ENCODE measurements at regions not wholly inside any gene's neighbourhood (a gene's known extent, or its start where the extent isn't known, plus 50 kb on each side); places are given as distances from the start of the nearest gene placed in this dataset.
"Not testable (repeated sequence)": the region's sequence is repeated elsewhere in the genome, so short reads cannot be mapped to it uniquely, and the experiment has no call there.

- 0 out of 2 replicates have a peak, but pooled peaks have one; percentile 14 for TF ChIP-seq MAX (IDR thresholded peaks at IDR 0.05)
- TF ChIP-seq ZNF225 (CRISPR knock-in tag; IDR thresholded peaks at IDR 0.05) = no peak
- TF ChIP-seq MZF1 (CRISPR knock-in tag; IDR thresholded peaks at IDR 0.05; ENCODE audit: borderline replicate concordance) = no peak
- no peak for TF ChIP-seq ZNF839 (CRISPR knock-in tag; IDR thresholded peaks at IDR 0.05; ENCODE audit: borderline replicate concordance)
- TF ChIP-seq USF2 (IDR thresholded peaks at IDR 0.05; ENCODE audit: low read depth, low read length) = 0 out of 2 replicates have a peak, but pooled peaks have one; percentile 27
- no peak for TF ChIP-seq USF2 (CRISPR knock-in tag; IDR thresholded peaks at IDR 0.05; ENCODE audit: borderline replicate concordance)
- TF ChIP-seq HMG20B (CRISPR knock-in tag; conservative IDR thresholded peaks at IDR 0.05) = no peak
- TF ChIP-seq ATF4 (CRISPR knock-in tag; IDR thresholded peaks at IDR 0.05) = peak in 1 of 2 experiments; percentile 45; a peak in 1 of 4 replicates
- no peak for TF ChIP-seq ZBTB7A (CRISPR knock-in tag; IDR thresholded peaks at IDR 0.05)
- TF ChIP-seq ZSCAN31 (CRISPR knock-in tag; IDR thresholded peaks at IDR 0.05; ENCODE audit: low read depth) = no peak
Observed at GRCh38 chr2:128603411-128603924, 284.8 kb upstream of the HS6ST1 start (continued).

GRCh38 chr2:128604045-128604444 lies 285.4 kb upstream of the HS6ST1 start:
- intact Hi-C loops (cut with micrococcal nuclease; ENCODE audit: unreplicated experiment) (no loop called here), in situ Hi-C loops (cut with HindIII; ENCODE audit: extremely low pct_ligation_motif_present, low pct_unique_long_range_greater_than_20kb) (no loop called here)
- Histone ChIP-seq H3K9me3 (ENCODE audit: low read length) (no peaks in the 10 kb centered on the region), H3K9ac (ENCODE audit: insufficient read depth, low read depth, low read length) (no peak overlapping the region), H3K4me2 (ENCODE audit: low read depth, low read length) (no peak overlapping the region), H3K27ac (ENCODE audit: extremely low read length, insufficient read depth, low read length) (no peak overlapping the region), H3K27me3 (ENCODE audit: control insufficient read depth in 1 of 2, insufficient read depth in 2 of 2, low read length in 2 of 2) (peaks cover 5 to 36% of the 10 kb centered on the region in 2 experiments), H3K36me3 (replicated peaks in 1 of 2; ENCODE audit: control insufficient read depth in 1 of 2, insufficient read depth in 2 of 2, low read length in 2 of 2) (no peaks in the 10 kb centered on the region), H3K4me3 (replicated peaks in 1 of 3; ENCODE audit: insufficient read depth in 1 of 3, low read depth in 2 of 3, low read length in 3 of 3) (no peak overlapping the region), H3K4me1 (ENCODE audit: insufficient read depth, low read length) (no peaks in the 10 kb centered on the region), H4K20me1 (ENCODE audit: insufficient read depth, low read length) (no peaks in the 10 kb centered on the region), H3K79me2 (ENCODE audit: insufficient read depth, low read length) (no peaks in the 10 kb centered on the region), H2AFZ (ENCODE audit: low read length) (no peak overlapping the region)
- ChIA-PET POLR2A (no interaction called here), CTCF (ENCODE audit: low intra/inter-chr PET ratio, low total read pairs) (no interaction called here)
- TF ChIP-seq ZNF598 (CRISPR knock-in tag; IDR thresholded peaks at IDR 0.05; ENCODE audit: borderline replicate concordance) = no peak
- TF ChIP-seq ARNT2 (CRISPR knock-in tag; IDR thresholded peaks at IDR 0.05; ENCODE audit: low read depth) = no peak
- no peak for TF ChIP-seq TMF1 (CRISPR knock-in tag; IDR thresholded peaks at IDR 0.05; ENCODE audit: low read depth)
- TF ChIP-seq ZNF674 (CRISPR knock-in tag; IDR thresholded peaks at IDR 0.05; ENCODE audit: low read depth) = no peak
- BruUV-seq (replicated peaks) = no TSS peak
- 29% methylated on average over 2 of the region's 2 CpGs for WGBS (ENCODE audit: low lambda C conversion rate)
- FAIRE-seq = no peak
- no peak for DNase-seq (ENCODE audit: low spot score)
- no peak for ATAC-seq

GRCh38 chr2:128604581-128604980 lies 285.9 kb upstream of the HS6ST1 start:
- H4K20me1 ChIP-seq (ENCODE audit: insufficient read depth, low read length); POLR2A ChIA-PET; H3K79me2 ChIP-seq (ENCODE audit: insufficient read depth, low read length); H3K36me3 ChIP-seq (replicated peaks in 1 of 2; ENCODE audit: control insufficient read depth in 1 of 2, insufficient read depth in 2 of 2, low read length in 2 of 2); H3K4me3 ChIP-seq (replicated peaks in 1 of 3; ENCODE audit: insufficient read depth in 1 of 3, low read depth in 2 of 3, low read length in 3 of 3); FAIRE-seq; H3K9me3 ChIP-seq (ENCODE audit: low read length); H3K4me1 ChIP-seq (ENCODE audit: insufficient read depth, low read length); H2AFZ ChIP-seq (ENCODE audit: low read length); H3K4me2 ChIP-seq (ENCODE audit: low read depth, low read length); intact Hi-C loops (cut with micrococcal nuclease; ENCODE audit: unreplicated experiment); H3K27ac ChIP-seq (ENCODE audit: extremely low read length, insufficient read depth, low read length); BruUV-seq (replicated peaks); in situ Hi-C loops (cut with HindIII; ENCODE audit: extremely low pct_ligation_motif_present, low pct_unique_long_range_greater_than_20kb); CTCF ChIA-PET (ENCODE audit: low intra/inter-chr PET ratio, low total read pairs); ATAC-seq; H3K9ac ChIP-seq (ENCODE audit: insufficient read depth, low read depth, low read length); DNase-seq (ENCODE audit: low spot score): not testable (repeated sequence)
- H3K27me3 ChIP-seq (ENCODE audit: control insufficient read depth in 1 of 2, insufficient read depth in 2 of 2, low read length in 2 of 2) = peaks cover 5 to 36% of the 10 kb centered on the region in 2 experiments
- 42% methylated on average over 12 of the region's 12 CpGs for WGBS (ENCODE audit: low lambda C conversion rate)
